ENCODE measurements at regions not wholly inside any gene's neighbourhood (a gene's known extent, or its start where the extent isn't known, plus 50 kb on each side); places are given as distances from the start of the nearest gene placed in this dataset.

DNA sequence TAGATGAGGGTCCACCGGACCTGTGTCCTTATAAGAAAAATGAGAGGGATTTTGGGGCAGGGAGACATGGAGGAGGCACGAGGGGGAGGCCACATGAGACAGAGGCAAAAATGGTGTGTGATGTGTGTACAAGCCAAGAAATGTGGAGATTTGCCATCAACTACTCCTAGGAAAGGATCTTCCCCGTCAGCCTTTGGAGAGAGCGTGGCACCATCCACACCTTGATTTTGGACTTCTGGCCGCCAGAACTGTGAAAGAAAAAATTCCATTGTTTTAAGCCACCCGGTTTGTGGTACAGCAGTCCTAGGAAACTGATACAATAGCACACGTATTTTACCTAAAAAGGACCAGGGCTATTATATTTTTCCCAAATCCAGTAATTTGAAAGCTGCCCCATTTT lies 829.0 kb upstream of the SALL3 start:
- TF ChIP-seq POLR2A (IDR thresholded peaks at IDR 0.05) = no peak
- TF ChIP-seq, protein P1, sequence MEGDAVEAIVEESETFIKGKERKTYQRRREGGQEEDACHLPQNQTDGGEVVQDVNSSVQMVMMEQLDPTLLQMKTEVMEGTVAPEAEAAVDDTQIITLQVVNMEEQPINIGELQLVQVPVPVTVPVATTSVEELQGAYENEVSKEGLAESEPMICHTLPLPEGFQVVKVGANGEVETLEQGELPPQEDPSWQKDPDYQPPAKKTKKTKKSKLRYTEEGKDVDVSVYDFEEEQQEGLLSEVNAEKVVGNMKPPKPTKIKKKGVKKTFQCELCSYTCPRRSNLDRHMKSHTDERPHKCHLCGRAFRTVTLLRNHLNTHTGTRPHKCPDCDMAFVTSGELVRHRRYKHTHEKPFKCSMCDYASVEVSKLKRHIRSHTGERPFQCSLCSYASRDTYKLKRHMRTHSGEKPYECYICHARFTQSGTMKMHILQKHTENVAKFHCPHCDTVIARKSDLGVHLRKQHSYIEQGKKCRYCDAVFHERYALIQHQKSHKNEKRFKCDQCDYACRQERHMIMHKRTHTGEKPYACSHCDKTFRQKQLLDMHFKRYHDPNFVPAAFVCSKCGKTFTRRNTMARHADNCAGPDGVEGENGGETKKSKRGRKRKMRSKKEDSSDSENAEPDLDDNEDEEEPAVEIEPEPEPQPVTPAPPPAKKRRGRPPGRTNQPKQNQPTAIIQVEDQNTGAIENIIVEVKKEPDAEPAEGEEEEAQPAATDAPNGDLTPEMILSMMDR (IDR thresholded peaks at IDR 0.05) = no peak
- no peak for TF ChIP-seq EP300 (IDR thresholded peaks at IDR 0.05; ENCODE audit: low read depth)
